Adrenal gland (tissue), 9 donors: ENCODE measurements at regions not wholly inside any gene's neighbourhood (a gene's known extent, or its start where the extent isn't known, plus 50 kb on each side); places are given as distances from the start of the nearest gene placed in this dataset.

Experiments used
- DNase-seq, 7 donors: peaks; one replicate each; pipeline ENCODE4 v3.0.0-alpha.2; 2019 to 2020
- H3K27ac ChIP-seq, 5 donors: fragments of 200-600 bp; sonication (generic) in 4 of 5; 1 replicate in 3 of 5; 2 replicates in 2 of 5; pipeline versions ENCODE4 v1.5.1 to v1.8.0; 2016 to 2020; ENCODE audit warnings: mild to moderate bottlenecking in 1 of 5
- H3K27me3 ChIP-seq: fragments of 200-600 bp; 2 replicates; pipeline ENCODE4 v1.8.0; 2021
- H3K36me3 ChIP-seq, 2 donors: fragments of 200-600 bp; replicated peaks in 1 of 2; 1 replicate in 1 of 2; 2 replicates in 1 of 2; pipeline versions ENCODE4 v1.5.1 to v1.8.0; 2018 to 2022
- H3K4me1 ChIP-seq, 2 donors: fragments of 200-600 bp; replicated peaks in 1 of 2; 1 replicate in 1 of 2; 2 replicates in 1 of 2; pipeline versions ENCODE4 v1.5.1 to v1.8.0; 2018 to 2021
- H3K4me3 ChIP-seq, 4 donors: fragments of 200-600 bp; sonication (generic) in 3 of 4; one replicate each; pipeline ENCODE4 v1.5.1; 2016 to 2018
- H3K9me3 ChIP-seq, 3 donors: fragments of 200-600 bp; sonication (generic) in 1 of 3; replicated peaks in 1 of 3; 1 replicate in 2 of 3; 2 replicates in 1 of 3; pipeline versions ENCODE4 v1.5.1 to v1.8.0; 2016 to 2021
- CTCF ChIP-seq, 6 experiments: fragments of 450-650 bp in 4 of 6; fragments of 200-600 bp in 2 of 6; sonication (generic) in 1 of 6; IDR thresholded peaks; 1 replicate in 5 of 6; 2 replicates in 1 of 6; pipeline versions ENCODE4 v1.5.1 to v1.8.0; 2016 to 2021; ENCODE audit warnings: antibody characterized with exemption in 6 of 6, mild to moderate bottlenecking in 2 of 6, moderate library complexity in 1 of 6
- POLR2A ChIP-seq, 2 donors: fragments of 450-650 bp; IDR thresholded peaks; one replicate each; pipeline ENCODE4 v1.6.1; 2017; ENCODE audit warnings: antibody characterized with exemption in 2 of 2, mild to moderate bottlenecking in 2 of 2, moderate library complexity in 1 of 2
- WGBS, 4 donors: extraction: QIAGEN DNeasy Blood & Tissue Kit in 2 of 4; methylation state at CpG; one replicate each; pipeline versions ENCODE4 v1.1.5 to v1.1.7; 2013 to 2017; 5-methylcytosine and 5-hydroxymethylcytosine counted together
- intact Hi-C, 2 donors: fragments of 100-400 bp; cut with DNase I; formaldehyde crosslinking; loops; one replicate each; pipeline versions ENCODE4 v1.14.1 to v1.15.0; 2022 to 2023
- donor health status: healthy with polysubstance abuse.
- donor health status: Bipolar disorder and iron deficiency.
- donor health status: DM: yes; HTN: yes; CAD: no.
- donor health status: DM: no; HTN: no; CAD: no.
- donor health status: DM: no; HTN: no; CAD: no.

- H3K9me3 ChIP-seq: no peaks in the 10 kb centered on the region
- no peaks in the 10 kb centered on the region for H3K36me3 ChIP-seq
- H3K27me3 ChIP-seq: peaks cover 54% of the 10 kb centered on the region
- WGBS, 4 donors: 50 to 66% (median 57%) methylated on average over 1 of the region's 1 CpG
- DNase-seq: no peak
- no peaks in the 10 kb centered on the region for H3K4me1 ChIP-seq
- no peak overlapping the region for H3K27ac ChIP-seq
- no peak overlapping the region for H3K4me3 ChIP-seq
- intact Hi-C loops: no loop called here
- TF ChIP-seq CTCF (IDR thresholded peaks at IDR 0.05) (no peak), POLR2A (IDR thresholded peaks at IDR 0.05) (no peak)
Measured at GRCh38 chr1:148357037-148357436, 126.1 kb downstream of the PPIAL4G start.

DNA sequence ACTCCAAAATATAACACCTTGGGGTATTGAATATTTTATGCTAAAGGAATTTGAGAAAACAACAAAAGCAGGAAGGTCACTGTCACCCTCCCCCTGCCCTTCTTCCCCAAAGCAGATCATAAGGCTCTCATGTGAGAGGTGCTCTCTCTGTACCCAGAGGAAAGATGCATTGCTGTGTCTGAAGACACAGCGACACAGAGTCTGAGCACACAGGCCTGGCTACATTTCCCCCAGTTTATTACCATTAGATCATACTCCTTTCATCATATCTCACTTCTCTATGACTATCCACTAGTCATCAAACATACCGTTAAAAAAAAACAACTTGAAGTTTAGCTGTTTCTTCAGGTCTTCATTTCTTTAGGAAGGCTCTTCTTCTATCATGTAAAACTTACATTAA lies 127.1 kb downstream of the PPIAL4G start:
- Histone ChIP-seq H3K27me3 (peaks cover 52% of the 10 kb centered on the region), H3K4me1 (no peaks in the 10 kb centered on the region), H3K9me3 (no peaks in the 10 kb centered on the region), H3K27ac (no peak overlapping the region), H3K4me3 (no peak overlapping the region), H3K36me3 (no peaks in the 10 kb centered on the region)
- intact Hi-C loops: no loop called here
- TF ChIP-seq POLR2A (IDR thresholded peaks at IDR 0.05) (no peak), CTCF (IDR thresholded peaks at IDR 0.05) (no peak)
- WGBS, 4 donors: 87 to 93% (median 91%) methylated on average over 2 of the region's 2 CpGs
- DNase-seq: no peak

DNA sequence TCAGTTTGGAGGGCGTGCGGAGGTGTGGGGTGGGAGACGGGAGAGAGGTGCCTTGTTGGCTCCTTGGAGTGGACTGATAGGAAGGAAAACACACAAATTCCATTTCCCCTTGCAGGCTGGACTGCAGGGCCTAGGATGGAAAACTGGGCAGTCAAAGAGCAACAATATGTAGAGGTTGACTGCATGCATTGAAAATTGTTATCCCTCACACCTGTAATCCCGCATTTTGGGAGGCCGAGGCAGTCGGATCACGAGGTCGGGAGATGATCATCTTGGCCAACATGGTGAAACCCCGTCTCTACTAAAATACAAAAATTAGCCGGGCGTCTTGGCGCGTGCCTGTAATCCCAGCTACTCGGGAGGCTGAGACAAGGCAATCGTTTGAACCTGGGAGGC lies 128.2 kb downstream of the PPIAL4G start:
- WGBS, 4 donors: 59 to 67% (median 60%) methylated on average over 15 of the region's 15 CpGs
- H3K27me3 ChIP-seq: peaks cover 60% of the 10 kb centered on the region
- no peak overlapping the region for H3K27ac ChIP-seq
- no peaks in the 10 kb centered on the region for H3K9me3 ChIP-seq
- intact Hi-C loops: no loop called here
- no peaks in the 10 kb centered on the region for H3K4me1 ChIP-seq
- no peaks in the 10 kb centered on the region for H3K36me3 ChIP-seq
- DNase-seq: no peak
- no peak overlapping the region for H3K4me3 ChIP-seq
- TF ChIP-seq CTCF (IDR thresholded peaks at IDR 0.05): no peak
- no peak for TF ChIP-seq POLR2A (IDR thresholded peaks at IDR 0.05)

DNA sequence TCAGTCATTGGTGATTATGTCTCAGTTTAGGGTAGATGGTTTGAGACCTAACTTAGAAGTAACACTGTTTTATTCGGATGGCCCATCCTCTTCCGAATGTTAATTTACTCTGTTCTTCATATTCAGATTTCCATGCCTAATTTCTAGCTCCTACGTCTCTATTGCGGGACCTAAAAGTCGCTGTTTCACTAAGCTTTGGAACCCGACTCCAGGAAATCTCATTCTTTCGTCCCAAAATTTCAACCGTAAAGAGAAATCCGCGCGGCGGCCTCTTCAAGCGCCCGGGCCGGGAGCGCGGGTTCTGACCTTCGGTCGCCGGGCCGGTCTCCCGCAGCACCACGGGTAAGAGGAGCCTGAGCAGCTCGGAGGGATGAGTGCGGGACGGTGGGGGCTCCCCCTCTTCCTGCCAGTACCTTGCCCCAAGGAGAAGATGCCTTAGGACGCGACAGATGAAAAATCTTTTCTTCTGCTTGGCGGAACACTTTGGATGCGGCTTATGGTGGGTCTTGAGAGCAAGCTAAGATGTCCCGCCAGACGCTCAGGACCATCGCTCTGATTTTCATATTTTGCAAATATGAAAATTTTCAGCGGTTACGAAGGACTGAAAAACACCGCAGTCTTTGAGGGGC lies 128.7 kb downstream of the PPIAL4G start:
- DNase-seq: no peak
- Histone ChIP-seq H3K4me1 (no peaks in the 10 kb centered on the region), H3K27me3 (peaks cover 65% of the 10 kb centered on the region), H3K27ac (no peak overlapping the region), H3K9me3 (no peaks in the 10 kb centered on the region), H3K4me3 (no peak overlapping the region), H3K36me3 (no peaks in the 10 kb centered on the region)
- intact Hi-C loops: no loop called here
- TF ChIP-seq CTCF (IDR thresholded peaks at IDR 0.05): no peak
- no peak for TF ChIP-seq POLR2A (IDR thresholded peaks at IDR 0.05)
- WGBS, 4 donors: 19 to 23% (median 21%) methylated on average over 27 to 36 of the region's 36 CpGs
